Occipital lobe (tissue), 1 donor: ENCODE measurements at regions not wholly inside any gene's neighbourhood (a gene's known extent, or its start where the extent isn't known, plus 50 kb on each side); places are given as distances from the start of the nearest gene placed in this dataset.
"Not testable (repeated sequence)": the region's sequence is repeated elsewhere in the genome, so short reads cannot be mapped to it uniquely, and the experiment has no call there.

Experiments used
- DNase-seq: peaks from one replicate; lab custom pipeline; 2025; lab: John Stamatoyannopoulos, UW

GRCh38 chr2:58594762-58595161, 353.6 kb upstream of the FANCL start:
- DNase-seq: no peak

DNA sequence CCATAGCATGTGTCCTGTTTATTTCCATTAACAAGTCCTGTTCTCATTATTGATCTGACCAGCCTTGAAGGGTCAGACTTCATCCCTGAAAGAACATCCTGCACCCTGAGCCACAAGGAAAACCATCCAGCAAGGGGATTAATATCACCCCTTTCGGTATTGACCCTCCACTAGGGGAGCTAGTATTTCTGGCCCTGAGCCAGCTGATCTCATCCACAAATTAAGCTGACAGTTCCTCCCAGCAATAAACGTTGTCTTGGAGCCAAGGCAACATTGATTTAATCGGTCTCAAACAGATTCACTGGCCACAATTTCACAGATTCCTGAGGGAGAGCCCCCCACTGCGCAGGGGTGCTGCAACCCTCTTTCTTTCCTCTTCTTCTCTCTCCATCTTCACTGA, 353.1 kb upstream of the FANCL start:
- DNase-seq: no peak

- DNase-seq: not testable (repeated sequence)
Observed at GRCh38 chr2:58586178-58586577, 345.1 kb upstream of the FANCL start.

GRCh38 chr2:58585233-58585632, 344.1 kb upstream of the FANCL start:
- no peak for DNase-seq

- DNase-seq: no peak
Observed at GRCh38 chr2:58584606-58585118, 343.5 kb upstream of the FANCL start.

GRCh38 chr2:58578276-58578675, 337.2 kb upstream of the FANCL start:
- peak; percentile 9 for DNase-seq

- no peak for DNase-seq
Observed at GRCh38 chr2:58574873-58575272, 333.7 kb upstream of the FANCL start.

GRCh38 chr2:58572731-58573130, 331.6 kb upstream of the FANCL start:
- no peak for DNase-seq

- peak; percentile 15 for DNase-seq
Observed at GRCh38 chr2:58571181-58571852, 330.2 kb upstream of the FANCL start.

GRCh38 chr2:58569475-58570185, 328.5 kb upstream of the FANCL start:
- DNase-seq: no peak

GRCh38 chr2:58568901-58569300, 327.8 kb upstream of the FANCL start:
- DNase-seq: no peak

DNA sequence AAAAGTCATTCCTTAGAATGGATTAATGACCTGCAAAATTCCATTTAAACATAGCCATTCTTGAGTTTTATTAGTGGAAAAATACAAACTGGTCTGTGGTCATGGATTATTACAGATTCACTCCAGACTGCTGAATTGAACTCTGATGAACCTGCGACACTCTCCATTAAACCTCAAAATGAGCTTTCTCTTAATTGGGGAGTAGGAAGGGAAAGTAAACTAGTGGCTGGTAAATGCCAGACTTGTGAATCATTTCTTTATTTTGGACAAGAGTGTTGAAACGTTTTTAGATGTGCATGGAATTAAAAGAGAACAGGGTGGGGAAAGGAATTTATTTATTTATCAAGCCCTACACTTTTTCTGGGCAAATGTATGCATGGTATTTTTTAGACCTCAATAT, 321.2 kb upstream of the FANCL start:
- DNase-seq: no peak

DNA sequence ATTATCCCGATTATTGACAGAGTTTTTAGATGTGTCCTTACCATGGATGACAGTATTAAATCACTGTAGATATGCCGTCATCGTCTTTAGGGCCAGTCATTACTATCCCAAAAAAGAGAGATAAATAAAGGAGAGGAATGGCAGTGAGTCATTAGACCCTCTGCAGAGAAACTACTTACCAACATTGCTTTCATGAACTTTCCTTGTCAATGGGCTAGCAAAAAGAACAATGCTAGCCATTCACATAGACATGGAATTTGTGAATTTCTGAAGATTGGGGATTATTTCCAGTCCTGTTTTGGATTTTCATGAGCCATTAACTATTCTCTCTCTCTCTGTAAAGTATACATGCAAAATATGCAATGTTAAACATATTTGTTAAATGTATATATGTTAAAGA, 319.4 kb upstream of the FANCL start:
- DNase-seq: no peak

- DNase-seq: no peak
Observed at GRCh38 chr2:58558881-58559280, 317.8 kb upstream of the FANCL start.

DNA sequence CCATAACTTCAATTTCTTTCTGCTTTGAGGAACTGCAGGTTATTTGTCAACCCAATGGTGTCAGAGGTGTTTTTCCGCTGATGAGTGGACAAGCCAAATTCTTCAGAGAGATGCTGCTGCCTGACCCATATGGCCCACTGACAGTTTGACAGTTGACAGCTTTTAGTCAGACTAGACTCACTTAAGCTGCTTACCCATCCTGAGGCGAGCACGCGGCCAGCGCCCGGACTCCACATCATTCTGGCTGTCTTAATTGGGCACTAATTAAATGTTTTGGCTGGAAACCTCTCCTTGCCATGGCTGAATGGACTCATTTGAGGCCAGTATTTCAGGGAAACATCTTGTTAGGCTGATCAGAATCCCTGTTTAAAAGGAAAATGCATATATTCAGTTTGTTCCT, 316.1 kb upstream of the FANCL start:
- no peak for DNase-seq

DNA sequence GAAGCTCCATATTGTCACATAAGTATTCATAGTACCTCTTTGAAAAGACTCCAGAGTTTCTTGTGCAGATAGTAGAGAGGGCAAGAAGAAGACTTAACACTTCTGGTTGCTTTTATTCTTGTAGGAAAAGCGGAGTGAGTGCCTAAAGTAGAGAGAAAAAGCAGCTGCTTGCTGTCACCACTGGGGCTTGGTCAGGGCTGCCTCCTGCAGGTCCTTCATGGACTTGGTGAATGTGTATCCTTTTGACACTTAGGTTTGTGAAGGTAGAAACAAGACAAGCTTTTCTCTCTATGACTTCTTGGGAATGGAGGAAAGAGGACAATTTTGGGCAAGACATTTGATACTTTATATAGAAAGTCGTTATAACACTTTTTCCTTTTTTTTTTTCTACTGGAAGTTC, 312.8 kb upstream of the FANCL start:
- no peak for DNase-seq

DNA sequence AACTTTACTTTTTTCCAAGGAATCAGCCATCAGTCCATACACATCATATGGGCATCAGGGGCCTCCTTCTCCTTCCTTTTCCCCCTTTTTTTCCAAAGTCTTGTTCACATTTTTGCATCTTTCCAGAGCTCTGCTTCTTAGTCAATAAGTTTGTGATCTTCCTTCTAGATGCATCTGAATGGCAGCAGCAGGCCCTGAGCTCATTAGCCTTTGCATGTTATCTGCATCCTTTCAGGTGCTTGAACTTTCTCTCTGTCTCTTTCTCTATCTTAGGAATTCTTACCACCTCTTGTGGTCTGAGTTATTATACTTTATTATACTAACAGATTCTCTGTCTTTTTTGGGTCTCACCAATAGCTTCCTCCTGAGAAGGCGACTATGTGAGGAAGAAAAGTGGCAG, 312.4 kb upstream of the FANCL start:
- DNase-seq: no peak

GRCh38 chr2:58545300-58546280, 304.5 kb upstream of the FANCL start:
- DNase-seq: no peak

DNA sequence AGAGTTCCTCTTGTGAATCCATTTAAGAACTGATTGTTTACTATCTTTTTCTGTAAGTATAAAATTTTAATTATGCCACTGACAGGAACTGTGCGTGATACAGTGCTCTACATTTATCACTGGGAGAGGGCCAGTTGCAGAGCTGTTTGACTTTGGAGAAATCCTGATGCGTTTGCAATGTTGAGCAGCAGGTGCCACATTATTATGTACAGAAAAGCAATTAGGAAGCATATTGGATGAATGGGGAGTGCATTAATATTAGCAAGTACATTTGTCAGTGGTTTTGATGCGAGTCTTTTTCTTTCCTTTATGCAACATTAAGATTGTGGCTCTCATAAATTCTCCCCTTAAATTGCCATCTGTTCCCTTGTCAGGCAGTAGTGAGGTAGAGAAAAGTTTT, 302.3 kb upstream of the FANCL start:
- no peak for DNase-seq

DNA sequence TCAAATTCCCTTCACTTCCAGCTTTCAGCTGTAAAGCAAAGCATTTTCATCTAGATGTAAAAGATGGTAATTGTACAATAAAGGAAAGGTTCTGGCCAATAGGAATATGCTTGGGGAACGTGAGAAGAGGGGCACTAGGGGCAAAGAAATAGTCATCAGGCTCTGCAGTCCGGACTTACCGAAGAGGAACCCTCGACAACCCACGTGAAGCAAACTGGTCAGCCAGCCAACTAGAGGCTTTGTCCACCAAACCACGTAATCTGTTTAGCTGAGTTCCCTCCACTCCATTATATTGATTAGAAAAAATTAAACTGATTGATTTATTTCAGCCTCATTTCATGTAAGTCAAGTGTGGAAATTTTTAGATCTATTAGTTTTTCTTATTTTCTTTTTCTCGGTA, 300.4 kb upstream of the FANCL start:
- DNase-seq: no peak

GRCh38 chr2:58540681-58541080, 299.6 kb upstream of the FANCL start:
- no peak for DNase-seq

DNA sequence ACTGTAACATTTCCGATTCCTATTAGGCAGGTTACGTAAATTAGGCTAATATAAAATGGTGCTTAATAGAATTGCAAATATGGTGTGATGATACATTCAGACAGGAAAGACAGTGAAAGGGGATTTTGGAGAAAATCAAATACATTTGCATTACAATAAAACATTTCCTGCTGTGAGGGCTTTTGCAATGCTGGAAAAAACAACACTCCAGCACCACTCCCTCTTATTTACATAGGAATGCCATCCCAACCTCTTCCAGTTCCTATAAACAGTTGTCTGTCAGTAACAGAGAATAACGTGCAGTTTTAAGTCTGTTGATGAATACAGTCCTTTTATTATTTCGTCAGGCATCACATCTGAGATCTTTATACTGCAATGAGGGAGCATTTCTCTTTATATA, 298.8 kb upstream of the FANCL start:
- no peak for DNase-seq
